ENCODE measurements at regions not wholly inside any gene's neighbourhood (a gene's known extent, or its start where the extent isn't known, plus 50 kb on each side); places are given as distances from the start of the nearest gene placed in this dataset.
A peak's percentile ranks its signal among the peaks of the same experiment; 100 is the strongest.

DNA sequence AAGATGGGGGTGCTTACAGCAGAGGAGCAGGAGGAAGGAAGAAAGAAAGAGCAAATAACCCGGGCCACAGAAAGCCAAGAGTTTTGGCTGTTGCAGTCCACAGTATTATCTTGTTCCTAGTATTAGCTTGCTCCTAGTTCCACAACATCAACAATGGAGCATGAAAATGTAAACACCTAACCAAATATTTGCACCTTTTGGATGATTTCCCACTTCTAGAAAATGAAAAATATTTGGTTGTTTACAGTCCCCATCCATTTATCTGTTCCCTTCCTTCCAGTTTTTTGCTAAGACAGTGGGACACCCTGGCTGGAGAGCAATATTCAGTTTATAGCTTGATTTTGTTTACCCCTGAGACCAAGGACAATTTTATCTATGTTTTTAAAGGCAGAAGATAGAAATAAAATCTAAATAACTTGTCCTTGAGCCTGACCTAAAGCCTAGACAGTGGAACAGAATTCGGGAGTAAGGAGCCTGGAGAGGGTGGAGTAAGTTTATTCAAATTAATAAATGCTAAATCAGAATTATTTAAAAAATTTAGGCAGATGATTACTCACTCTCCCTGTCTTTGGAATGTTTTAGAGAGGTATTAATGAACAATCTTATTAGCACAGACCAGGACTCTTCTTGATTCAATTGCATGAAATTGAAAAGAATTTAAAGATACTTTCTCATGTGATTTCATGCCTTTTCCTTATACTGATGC lies 51.6 kb downstream of the RESF1 start:
- no peak overlapping the region for H3K27ac ChIP-seq (ENCODE audit: extremely low read depth, low read depth, low read length)
- no peaks in the 10 kb centered on the region for H3K4me1 ChIP-seq (ENCODE audit: control insufficient read depth, insufficient read depth, low read length)
- no peak overlapping the region for H3K4me3 ChIP-seq (ENCODE audit: low read depth, low read length)
- H3K36me3 ChIP-seq (ENCODE audit: control insufficient read depth in 2 of 2, insufficient read depth in 1 of 2, low read length in 2 of 2): no peaks in the 10 kb centered on the region
- TF ChIP-seq ZSCAN30 (tag by site-specific recombination; IDR thresholded peaks at IDR 0.05) (no peak), ZBTB8A (tag by site-specific recombination; IDR thresholded peaks at IDR 0.05) (no peak), TRIM28 (IDR thresholded peaks at IDR 0.05; ENCODE audit: borderline replicate concordance, low read length) (no peak), BCL11B (tag by site-specific recombination; IDR thresholded peaks at IDR 0.05; ENCODE audit: low read depth) (no peak), ZNF776 (tag by site-specific recombination; IDR thresholded peaks at IDR 0.05; ENCODE audit: borderline replicate concordance) (no peak), ZNF174 (tag by site-specific recombination; IDR thresholded peaks at IDR 0.05) (no peak), ZNF843 (tag by site-specific recombination; IDR thresholded peaks at IDR 0.05) (no peak), ZNF785 (tag by site-specific recombination; IDR thresholded peaks at IDR 0.05) (no peak), ZFP37 (tag by site-specific recombination; IDR thresholded peaks at IDR 0.05) (no peak), ZNF548 (tag by site-specific recombination; IDR thresholded peaks at IDR 0.05) (no peak), GLIS1 (tag by site-specific recombination; IDR thresholded peaks at IDR 0.05) (no peak)
- TF ChIP-seq, protein P1, sequence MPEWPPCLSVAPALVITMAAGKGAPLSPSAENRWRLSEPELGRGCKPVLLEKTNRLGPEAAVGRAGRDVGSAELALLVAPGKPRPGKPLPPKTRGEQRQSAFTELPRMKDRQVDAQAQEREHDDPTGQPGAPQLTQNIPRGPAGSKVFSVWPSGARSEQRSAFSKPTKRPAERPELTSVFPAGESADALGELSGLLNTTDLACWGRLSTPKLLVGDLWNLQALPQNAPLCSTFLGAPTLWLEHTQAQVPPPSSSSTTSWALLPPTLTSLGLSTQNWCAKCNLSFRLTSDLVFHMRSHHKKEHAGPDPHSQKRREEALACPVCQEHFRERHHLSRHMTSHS (tag by site-specific recombination; IDR thresholded peaks at IDR 0.05): no peak
- ChIA-PET CTCF (no interaction called here), POLR2A (no interaction called here)
- H3K9me3 ChIP-seq (ENCODE audit: control insufficient read depth, insufficient read depth, low read depth, low read length): no peaks in the 10 kb centered on the region

GRCh38 chr12:32012249-32012785 lies 53.1 kb downstream of the RESF1 start:
- Histone ChIP-seq H3K36me3 (ENCODE audit: control insufficient read depth in 2 of 2, insufficient read depth in 1 of 2, low read length in 2 of 2) (no peaks in the 10 kb centered on the region), H3K27ac (ENCODE audit: extremely low read depth, low read depth, low read length) (no peak overlapping the region), H3K4me1 (ENCODE audit: control insufficient read depth, insufficient read depth, low read length) (no peaks in the 10 kb centered on the region), H3K4me3 (ENCODE audit: low read depth, low read length) (no peak overlapping the region), H3K9me3 (ENCODE audit: control insufficient read depth, insufficient read depth, low read depth, low read length) (no peaks in the 10 kb centered on the region)
- POLR2A ChIA-PET: no interaction called here
- peak; percentile 51 for TF ChIP-seq GLIS1 (tag by site-specific recombination; IDR thresholded peaks at IDR 0.05)
- no peak for TF ChIP-seq ZNF114 (tag by site-specific recombination; IDR thresholded peaks at IDR 0.05)
- TF ChIP-seq ZNF658 (tag by site-specific recombination; IDR thresholded peaks at IDR 0.05): no peak
- TF ChIP-seq HIC1 (tag by site-specific recombination; IDR thresholded peaks at IDR 0.05): no peak
- TF ChIP-seq ZNF48 (tag by site-specific recombination; IDR thresholded peaks at IDR 0.05): no peak
- TF ChIP-seq RBAK (tag by site-specific recombination; IDR thresholded peaks at IDR 0.05): no peak
- CTCF ChIA-PET: no interaction called here

DNA sequence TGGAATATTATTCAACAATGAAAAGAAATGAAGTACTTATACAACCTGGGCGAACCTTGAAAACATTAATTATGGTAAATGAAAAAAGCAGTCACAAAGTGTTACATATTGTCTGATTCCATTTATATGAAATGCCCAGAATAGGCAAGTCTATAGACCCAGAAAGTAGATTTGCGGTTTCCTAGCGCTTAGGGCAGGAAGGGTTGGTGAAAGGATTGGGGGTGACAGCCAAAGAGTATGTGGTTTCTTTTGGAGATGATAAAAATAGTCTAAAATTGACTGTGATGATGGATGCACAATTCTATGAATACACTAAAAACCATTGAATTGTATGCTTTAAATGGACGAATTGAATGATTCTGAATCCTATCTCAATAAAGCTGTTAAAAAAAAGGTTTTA lies 55.8 kb downstream of the RESF1 start:
- no peak for TF ChIP-seq ZNF645 (tag by site-specific recombination; IDR thresholded peaks at IDR 0.05)
- no peak for TF ChIP-seq IKZF3 (tag by site-specific recombination; IDR thresholded peaks at IDR 0.05)
- no peak for TF ChIP-seq ZNF548 (tag by site-specific recombination; IDR thresholded peaks at IDR 0.05)
- no peak for TF ChIP-seq ZNF549 (tag by site-specific recombination; IDR thresholded peaks at IDR 0.05)
- no peak for TF ChIP-seq FEZF1 (tag by site-specific recombination; IDR thresholded peaks at IDR 0.05)
- no peak for TF ChIP-seq ZBTB1 (tag by site-specific recombination; IDR thresholded peaks at IDR 0.05)
- TF ChIP-seq TRIM28 (IDR thresholded peaks at IDR 0.05; ENCODE audit: borderline replicate concordance, low read length): no peak
- TF ChIP-seq ZNF311 (tag by site-specific recombination; IDR thresholded peaks at IDR 0.05; ENCODE audit: borderline replicate concordance): no peak
- TF ChIP-seq WT1 (tag by site-specific recombination; IDR thresholded peaks at IDR 0.05): no peak
- TF ChIP-seq ZNF280D (tag by site-specific recombination; IDR thresholded peaks at IDR 0.05): no peak
- CTCF ChIA-PET: no interaction called here
- Histone ChIP-seq H3K4me3 (ENCODE audit: low read depth, low read length) (no peak overlapping the region), H3K36me3 (ENCODE audit: control insufficient read depth in 2 of 2, insufficient read depth in 1 of 2, low read length in 2 of 2) (no peaks in the 10 kb centered on the region), H3K27ac (ENCODE audit: extremely low read depth, low read depth, low read length) (no peak overlapping the region), H3K4me1 (ENCODE audit: control insufficient read depth, insufficient read depth, low read length) (no peaks in the 10 kb centered on the region), H3K9me3 (ENCODE audit: control insufficient read depth, insufficient read depth, low read depth, low read length) (no peaks in the 10 kb centered on the region)
- POLR2A ChIA-PET: no interaction called here

Data from HEK293 (cell line).